Neural cell (in vitro differentiated cells): ENCODE measurements at regions not wholly inside any gene's neighbourhood (a gene's known extent, or its start where the extent isn't known, plus 50 kb on each side); places are given as distances from the start of the nearest gene placed in this dataset.

Experiments
- CTCF ChIP-seq: fragments of 450-650 bp; IDR thresholded peaks from 2 replicates; pipeline ENCODE4 v1.5.1; 2014; ENCODE audit warnings: antibody characterized with exemption, mild to moderate bottlenecking, moderate library complexity; ENCODE audit not compliant: poor library complexity, severe bottlenecking
- EP300 ChIP-seq: fragments of 450-650 bp; conservative IDR thresholded peaks from 2 replicates; pipeline ENCODE4 v1.6.1; 2014; ENCODE audit warnings: antibody characterized with exemption, mild to moderate bottlenecking, moderate library complexity; ENCODE audit not compliant: poor library complexity, severe bottlenecking
- EZH2 ChIP-seq: fragments of 200-600, 300-800 bp; shearing (Covaris generic), sonication (generic); IDR thresholded peaks from 2 replicates; pipeline ENCODE4 v1.6.1; 2014; ENCODE audit warnings: antibody characterized with exemption, low read length, borderline replicate concordance, mild to moderate bottlenecking; ENCODE audit not compliant: insufficient read depth, poor library complexity, severe bottlenecking
- MXI1 ChIP-seq: fragments of 450-650 bp; conservative IDR thresholded peaks from 2 replicates; pipeline ENCODE4 v1.6.1; 2014; ENCODE audit warnings: antibody characterized with exemption, mild to moderate bottlenecking; ENCODE audit not compliant: poor library complexity, severe bottlenecking
- POLR2AphosphoS5 ChIP-seq: IDR thresholded peaks from 2 replicates; pipeline ENCODE4 v1.6.1; 2012
- REST ChIP-seq: IDR thresholded peaks from 2 replicates; pipeline ENCODE4 v1.6.1; 2012; ENCODE audit warnings: borderline replicate concordance
- SMC3 ChIP-seq: fragments of 450-650 bp; conservative IDR thresholded peaks from 2 replicates; pipeline ENCODE4 v1.6.1; 2014; ENCODE audit warnings: antibody characterized with exemption, mild to moderate bottlenecking, moderate library complexity; ENCODE audit not compliant: poor library complexity
- TAF1 ChIP-seq: IDR thresholded peaks from 2 replicates; pipeline ENCODE4 v1.6.1; 2012; ENCODE audit warnings: low read depth

- TF ChIP-seq EP300 (no peak), CTCF (no peak), SMC3 (no peak), EZH2 (no peak), POLR2AphosphoS5 (no peak), REST (no peak), TAF1 (no peak), MXI1 (no peak)
These were observed 50.0 kb upstream of the NUDT12 start for GRCh38 chr5:103612545-103612944.
